Upper lobe of right lung (tissue), 1 donor: ENCODE measurements at regions not wholly inside any gene's neighbourhood (a gene's known extent, or its start where the extent isn't known, plus 50 kb on each side); places are given as distances from the start of the nearest gene placed in this dataset.

Experiments
- ATAC-seq: fragments of 200-7000 bp; cut with Tn5 transposase; one replicate; pipeline ENCODE4 v1.9.1; 2020; ENCODE audit warnings: mild to moderate bottlenecking, moderate library complexity
- DNase-seq: peaks from one replicate; pipeline ENCODE4 v3.0.0-alpha.2; 2020
- H3K27ac ChIP-seq: fragments of 200-600 bp; one replicate; pipeline ENCODE4 v1.8.0; 2022
- H3K27me3 ChIP-seq: fragments of 200-600 bp; one replicate; pipeline ENCODE4 v1.8.0; 2022; ENCODE audit warnings: mild to moderate bottlenecking
- H3K36me3 ChIP-seq: fragments of 200-600 bp; one replicate; pipeline ENCODE4 v1.8.0; 2022
- H3K4me1 ChIP-seq: fragments of 200-600 bp; one replicate; pipeline ENCODE4 v1.8.0; 2022
- H3K4me3 ChIP-seq: fragments of 200-600 bp; one replicate; pipeline ENCODE4 v1.8.0; 2022; ENCODE audit warnings: mild to moderate bottlenecking
- H3K9me3 ChIP-seq: fragments of 200-600 bp; one replicate; pipeline ENCODE4 v1.8.0; 2022
- intact Hi-C: fragments of 100-400 bp; cut with DNase I; formaldehyde crosslinking; loops from one replicate; pipeline ENCODE4 v1.11.0; 2022
- TF ChIP-seq, protein P1 (sequence below): fragments of 200-600 bp; IDR thresholded peaks from one replicate; pipeline ENCODE4 v1.8.0; 2022; ENCODE audit warnings: antibody characterized with exemption
- donor health status: DM: no; HTN: yes; CAD: no; lungs with severe emphysema.

DNA sequence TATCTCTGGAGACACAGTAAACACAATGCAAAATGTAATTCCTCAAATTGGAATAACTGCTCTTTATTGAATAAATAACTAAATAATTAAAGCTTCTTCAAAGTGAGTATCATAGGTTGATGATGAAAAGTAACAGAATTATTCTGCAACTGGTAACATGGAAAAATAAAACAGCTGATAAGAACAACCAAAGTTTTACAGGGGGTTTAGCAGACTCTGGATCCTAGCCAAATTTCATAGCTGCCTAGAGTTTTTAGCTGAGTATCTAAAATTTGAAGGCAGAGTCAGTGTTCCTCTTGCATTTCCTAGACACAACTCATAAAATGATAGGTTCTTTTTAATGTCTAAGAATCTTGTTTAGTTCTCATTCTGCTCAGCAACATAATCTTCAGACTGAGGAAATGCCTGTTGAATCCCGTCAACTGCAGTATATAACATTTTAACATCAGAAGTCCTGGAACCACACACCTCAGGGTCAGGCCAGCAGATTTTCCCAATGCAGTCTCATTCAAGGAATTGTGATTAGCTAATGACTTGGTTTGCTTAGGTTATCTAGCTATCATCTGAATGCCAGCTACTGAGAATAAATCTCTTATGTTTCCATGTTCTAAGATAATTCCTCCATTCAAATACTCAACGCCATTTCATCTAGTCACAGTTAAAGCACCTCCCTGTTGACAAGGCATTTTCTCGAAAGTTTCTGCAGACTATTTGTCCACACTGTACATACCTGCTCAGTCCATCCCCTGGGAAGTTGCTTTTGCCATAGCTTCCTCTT is 411.6 kb downstream of the BCAT1 start:
- intact Hi-C loops = no loop called here
- DNase-seq (no peak), ATAC-seq (no peak)
- TF ChIP-seq, protein P1, sequence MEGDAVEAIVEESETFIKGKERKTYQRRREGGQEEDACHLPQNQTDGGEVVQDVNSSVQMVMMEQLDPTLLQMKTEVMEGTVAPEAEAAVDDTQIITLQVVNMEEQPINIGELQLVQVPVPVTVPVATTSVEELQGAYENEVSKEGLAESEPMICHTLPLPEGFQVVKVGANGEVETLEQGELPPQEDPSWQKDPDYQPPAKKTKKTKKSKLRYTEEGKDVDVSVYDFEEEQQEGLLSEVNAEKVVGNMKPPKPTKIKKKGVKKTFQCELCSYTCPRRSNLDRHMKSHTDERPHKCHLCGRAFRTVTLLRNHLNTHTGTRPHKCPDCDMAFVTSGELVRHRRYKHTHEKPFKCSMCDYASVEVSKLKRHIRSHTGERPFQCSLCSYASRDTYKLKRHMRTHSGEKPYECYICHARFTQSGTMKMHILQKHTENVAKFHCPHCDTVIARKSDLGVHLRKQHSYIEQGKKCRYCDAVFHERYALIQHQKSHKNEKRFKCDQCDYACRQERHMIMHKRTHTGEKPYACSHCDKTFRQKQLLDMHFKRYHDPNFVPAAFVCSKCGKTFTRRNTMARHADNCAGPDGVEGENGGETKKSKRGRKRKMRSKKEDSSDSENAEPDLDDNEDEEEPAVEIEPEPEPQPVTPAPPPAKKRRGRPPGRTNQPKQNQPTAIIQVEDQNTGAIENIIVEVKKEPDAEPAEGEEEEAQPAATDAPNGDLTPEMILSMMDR = no peak
- Histone ChIP-seq H3K4me3 (peak overlapping the region; percentile 17), H3K27me3 (no peaks in the 10 kb centered on the region), H3K27ac (peak overlapping the region; percentile 47), H3K4me1 (peaks cover 4% of the 10 kb centered on the region), H3K36me3 (no peaks in the 10 kb centered on the region), H3K9me3 (no peaks in the 10 kb centered on the region)

DNA sequence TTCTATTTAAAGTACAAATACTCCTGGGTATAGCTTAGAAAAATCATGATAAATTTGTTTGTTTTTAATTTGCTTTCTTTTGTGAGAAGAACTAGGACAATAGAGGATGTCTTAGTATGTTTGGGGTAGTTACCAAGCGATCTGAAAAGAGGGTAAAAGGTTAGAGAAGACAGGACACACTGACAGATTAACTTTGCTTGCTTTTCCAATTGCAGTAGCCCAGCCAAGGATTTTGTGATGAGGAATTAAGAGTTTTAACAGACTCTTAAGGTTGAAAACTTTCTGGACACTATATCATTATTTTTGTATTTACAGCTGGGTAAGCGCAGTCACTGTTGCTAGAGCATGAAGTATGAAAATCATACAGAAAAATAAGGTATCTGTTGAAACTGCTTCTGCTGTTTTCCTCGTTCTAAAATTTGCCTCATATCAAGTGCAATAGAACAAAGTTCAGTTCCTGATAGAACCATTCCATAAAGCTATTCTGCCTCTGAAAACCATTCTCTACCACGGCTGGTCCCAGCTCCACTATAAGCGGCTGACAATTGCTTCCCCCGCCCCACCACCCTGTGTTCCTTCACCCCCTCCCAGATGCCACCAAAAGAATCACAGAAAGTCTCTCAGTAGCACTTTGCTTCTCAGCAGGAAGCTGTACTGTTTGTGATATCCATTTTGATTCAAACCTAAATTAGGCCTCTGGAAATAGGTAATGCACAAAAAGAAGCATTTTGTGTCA is 413.4 kb downstream of the BCAT1 start:
- Histone ChIP-seq H3K27ac (peak overlapping the region; percentile 49), H3K9me3 (no peaks in the 10 kb centered on the region), H3K4me3 (peak overlapping the region; percentile 14), H3K36me3 (no peaks in the 10 kb centered on the region), H3K27me3 (no peaks in the 10 kb centered on the region), H3K4me1 (no peaks in the 10 kb centered on the region)
- intact Hi-C loops = no loop called here
- TF ChIP-seq, protein P1 = no peak
- ATAC-seq (no peak), DNase-seq (no peak)

DNA sequence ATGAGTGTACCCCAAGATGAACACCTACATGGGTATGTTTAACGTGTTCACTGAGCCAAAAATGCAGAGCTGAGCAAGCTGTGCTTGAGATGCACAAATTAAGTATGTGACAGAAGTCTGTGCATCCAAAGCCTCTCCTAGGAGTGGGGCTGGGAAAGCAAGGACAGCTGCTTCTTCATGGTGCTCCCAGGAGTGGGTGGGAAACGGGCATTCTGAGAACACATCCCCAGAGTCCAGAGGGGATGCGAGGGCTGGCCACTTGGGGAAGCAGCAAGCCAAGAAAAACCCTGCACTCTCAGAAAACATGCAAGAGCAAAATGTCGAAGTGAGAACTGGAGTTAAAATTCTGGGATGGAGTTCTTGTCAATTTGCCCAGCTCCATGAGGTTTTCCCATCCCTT is 414.3 kb downstream of the BCAT1 start:
- DNase-seq = no peak
- H3K4me3 ChIP-seq = no peak overlapping the region
- no peaks in the 10 kb centered on the region for H3K4me1 ChIP-seq
- TF ChIP-seq, protein P1 = no peak
- no peaks in the 10 kb centered on the region for H3K36me3 ChIP-seq
- no peaks in the 10 kb centered on the region for H3K9me3 ChIP-seq
- intact Hi-C loops = no loop called here
- no peak for ATAC-seq
- H3K27ac ChIP-seq = no peak overlapping the region
- no peaks in the 10 kb centered on the region for H3K27me3 ChIP-seq

DNA sequence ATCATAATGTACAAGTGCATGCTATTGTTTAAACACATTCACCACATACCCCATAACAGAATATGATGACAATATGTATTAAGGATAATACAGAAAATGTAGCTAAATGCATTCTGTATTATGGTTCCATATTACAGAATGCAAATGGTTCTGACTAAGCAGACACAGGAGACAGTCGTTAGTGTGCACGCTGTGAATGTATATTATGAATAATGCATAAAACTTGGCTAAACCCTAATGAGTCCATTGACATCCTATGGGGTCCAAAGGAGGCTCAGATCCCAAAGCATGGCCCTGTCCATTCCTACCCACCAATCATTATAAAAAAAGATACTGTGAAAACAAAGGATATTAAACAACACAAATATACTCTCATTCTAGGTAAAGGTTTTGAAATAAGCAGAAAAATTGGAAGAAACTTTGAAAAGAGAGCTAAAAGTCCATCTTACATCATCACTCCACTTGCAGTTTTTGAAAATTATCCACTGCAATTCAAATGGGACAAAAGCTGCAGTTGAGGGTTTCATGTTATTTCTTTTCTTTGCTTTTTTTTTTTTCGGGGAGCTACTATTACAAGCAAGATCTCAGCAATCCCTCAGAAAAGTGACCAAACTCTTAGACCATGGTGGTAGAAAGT is 415.1 kb downstream of the BCAT1 start:
- no peak overlapping the region for H3K27ac ChIP-seq
- H3K36me3 ChIP-seq = no peaks in the 10 kb centered on the region
- ATAC-seq (no peak), DNase-seq (no peak)
- H3K4me1 ChIP-seq = no peaks in the 10 kb centered on the region
- H3K9me3 ChIP-seq = no peaks in the 10 kb centered on the region
- no peaks in the 10 kb centered on the region for H3K27me3 ChIP-seq
- TF ChIP-seq, protein P1 = no peak
- H3K4me3 ChIP-seq = no peak overlapping the region
- intact Hi-C loops = no loop called here

DNA sequence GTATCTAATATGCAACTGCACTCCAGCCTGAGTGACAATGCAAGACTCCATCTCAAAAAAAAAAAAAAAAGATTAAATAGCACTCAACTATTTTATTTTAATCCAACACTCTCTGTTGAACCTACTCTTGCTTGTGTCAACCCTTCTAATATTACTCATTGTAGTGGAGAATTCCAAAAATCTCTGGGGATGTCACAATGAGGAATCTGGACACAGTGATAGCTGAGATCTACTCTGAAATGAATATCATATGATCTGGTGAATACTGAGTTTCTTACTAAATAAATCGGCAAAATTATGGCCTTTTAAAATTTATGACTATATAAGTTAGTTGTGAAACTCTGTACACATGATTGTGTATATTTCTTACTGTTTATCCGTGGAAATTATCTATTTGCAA is 418.2 kb downstream of the BCAT1 start:
- Histone ChIP-seq H3K4me3 (no peak overlapping the region), H3K4me1 (no peaks in the 10 kb centered on the region), H3K27me3 (no peaks in the 10 kb centered on the region), H3K36me3 (no peaks in the 10 kb centered on the region), H3K9me3 (no peaks in the 10 kb centered on the region), H3K27ac (no peak overlapping the region)
- TF ChIP-seq, protein P1 = no peak
- intact Hi-C loops = no loop called here
- ATAC-seq (no peak), DNase-seq (no peak)
